ENCODE measurements at regions not wholly inside any gene's neighbourhood (a gene's known extent, or its start where the extent isn't known, plus 50 kb on each side); places are given as distances from the start of the nearest gene placed in this dataset.
A peak's percentile ranks its signal among the peaks of the same experiment; 100 is the strongest.
"Not testable (repeated sequence)": the region's sequence is repeated elsewhere in the genome, so short reads cannot be mapped to it uniquely, and the experiment has no call there.

GRCh38 chr10:114748241-114748640 is 73.3 kb upstream of the FHIP2A start:
- Mint-ChIP-seq H3K36me3 (ENCODE audit: low read depth) (no peaks in the 10 kb centered on the region), H3K4me3 (no peak overlapping the region), H3K27ac (no peak overlapping the region), H3K4me1 (ENCODE audit: low read depth) (no peaks in the 10 kb centered on the region), H3K27me3 (ENCODE audit: insufficient read depth) (peaks cover 30% of the 10 kb centered on the region), H3K9me3 (no peaks in the 10 kb centered on the region)
- DNase-seq (ENCODE audit: low spot score): no peak
- intact Hi-C loops (cut with micrococcal nuclease): no loop called here

GRCh38 chr10:114749014-114749413 is 72.6 kb upstream of the FHIP2A start:
- intact Hi-C loops (cut with micrococcal nuclease): no loop called here
- Mint-ChIP-seq H3K27ac (no peak overlapping the region), H3K27me3 (ENCODE audit: insufficient read depth) (peaks cover 24% of the 10 kb centered on the region), H3K4me1 (ENCODE audit: low read depth) (no peaks in the 10 kb centered on the region), H3K9me3 (no peaks in the 10 kb centered on the region), H3K36me3 (ENCODE audit: low read depth) (no peaks in the 10 kb centered on the region), H3K4me3 (no peak overlapping the region)
- DNase-seq (ENCODE audit: low spot score): no peak

- Mint-ChIP-seq H3K27ac (no peak overlapping the region), H3K4me3 (no peak overlapping the region), H3K9me3 (no peaks in the 10 kb centered on the region), H3K4me1 (ENCODE audit: low read depth) (no peaks in the 10 kb centered on the region), H3K27me3 (ENCODE audit: insufficient read depth) (peaks cover 22% of the 10 kb centered on the region), H3K36me3 (ENCODE audit: low read depth) (no peaks in the 10 kb centered on the region)
- intact Hi-C loops (cut with micrococcal nuclease): no loop called here
- DNase-seq (ENCODE audit: low spot score): no peak
Measured at GRCh38 chr10:114749510-114749909, 72.1 kb upstream of the FHIP2A start.

GRCh38 chr10:114751856-114752255 is 69.7 kb upstream of the FHIP2A start:
- peaks cover 22% of the 10 kb centered on the region for H3K27me3 Mint-ChIP-seq (ENCODE audit: insufficient read depth)
- no peak overlapping the region for H3K4me3 Mint-ChIP-seq
- no peaks in the 10 kb centered on the region for H3K4me1 Mint-ChIP-seq (ENCODE audit: low read depth)
- no peaks in the 10 kb centered on the region for H3K36me3 Mint-ChIP-seq (ENCODE audit: low read depth)
- H3K9me3 Mint-ChIP-seq: no peaks in the 10 kb centered on the region
- H3K27ac Mint-ChIP-seq: no peak overlapping the region
- intact Hi-C loops (cut with micrococcal nuclease): no loop called here
- DNase-seq (ENCODE audit: low spot score): no peak

GRCh38 chr10:114752570-114752969 is 69.0 kb upstream of the FHIP2A start:
- intact Hi-C loops (cut with micrococcal nuclease); H3K4me1 Mint-ChIP-seq (ENCODE audit: low read depth); H3K36me3 Mint-ChIP-seq (ENCODE audit: low read depth); H3K27ac Mint-ChIP-seq; DNase-seq (ENCODE audit: low spot score); H3K4me3 Mint-ChIP-seq; H3K9me3 Mint-ChIP-seq: not testable (repeated sequence)
- peaks cover 22% of the 10 kb centered on the region for H3K27me3 Mint-ChIP-seq (ENCODE audit: insufficient read depth)

GRCh38 chr10:114753126-114753525 is 68.5 kb upstream of the FHIP2A start:
- DNase-seq (ENCODE audit: low spot score): no peak
- no peak overlapping the region for H3K27ac Mint-ChIP-seq
- peaks cover 21% of the 10 kb centered on the region for H3K27me3 Mint-ChIP-seq (ENCODE audit: insufficient read depth)
- no peaks in the 10 kb centered on the region for H3K4me1 Mint-ChIP-seq (ENCODE audit: low read depth)
- H3K9me3 Mint-ChIP-seq: no peaks in the 10 kb centered on the region
- H3K4me3 Mint-ChIP-seq: no peak overlapping the region
- H3K36me3 Mint-ChIP-seq (ENCODE audit: low read depth): no peaks in the 10 kb centered on the region
- intact Hi-C loops (cut with micrococcal nuclease): no loop called here

GRCh38 chr10:114754445-114755320 is 66.9 kb upstream of the FHIP2A start:
- H3K27ac Mint-ChIP-seq: no peak overlapping the region
- H3K27me3 Mint-ChIP-seq (ENCODE audit: insufficient read depth): peaks cover 11% of the 10 kb centered on the region
- H3K4me1 Mint-ChIP-seq (ENCODE audit: low read depth): no peaks in the 10 kb centered on the region
- H3K9me3 Mint-ChIP-seq: no peaks in the 10 kb centered on the region
- H3K36me3 Mint-ChIP-seq (ENCODE audit: low read depth): no peaks in the 10 kb centered on the region
- intact Hi-C loops (cut with micrococcal nuclease): no loop called here
- H3K4me3 Mint-ChIP-seq: no peak overlapping the region
- no peak for DNase-seq (ENCODE audit: low spot score)

GRCh38 chr10:114755537-114755936 is 66.0 kb upstream of the FHIP2A start:
- Mint-ChIP-seq H3K4me1 (ENCODE audit: low read depth) (no peaks in the 10 kb centered on the region), H3K9me3 (no peaks in the 10 kb centered on the region), H3K4me3 (no peak overlapping the region), H3K27me3 (ENCODE audit: insufficient read depth) (peaks cover 9% of the 10 kb centered on the region), H3K36me3 (ENCODE audit: low read depth) (no peaks in the 10 kb centered on the region), H3K27ac (no peak overlapping the region)
- no peak for DNase-seq (ENCODE audit: low spot score)
- intact Hi-C loops (cut with micrococcal nuclease): no loop called here

- Mint-ChIP-seq H3K4me3 (no peak overlapping the region), H3K9me3 (no peaks in the 10 kb centered on the region), H3K27ac (no peak overlapping the region), H3K4me1 (ENCODE audit: low read depth) (no peaks in the 10 kb centered on the region), H3K36me3 (ENCODE audit: low read depth) (no peaks in the 10 kb centered on the region), H3K27me3 (ENCODE audit: insufficient read depth) (peaks cover 19% of the 10 kb centered on the region)
- intact Hi-C loops (cut with micrococcal nuclease): no loop called here
- DNase-seq (ENCODE audit: low spot score): no peak
Measured at GRCh38 chr10:114758331-114758730, 63.2 kb upstream of the FHIP2A start.

GRCh38 chr10:114761205-114762193 is 60.1 kb upstream of the FHIP2A start:
- no peaks in the 10 kb centered on the region for H3K36me3 Mint-ChIP-seq (ENCODE audit: low read depth)
- no peak overlapping the region for H3K4me3 Mint-ChIP-seq
- intact Hi-C loops (cut with micrococcal nuclease): no loop called here

GRCh38 chr10:114762811-114763210 is 58.8 kb upstream of the FHIP2A start:
- Mint-ChIP-seq H3K27me3 (ENCODE audit: insufficient read depth) (peaks cover 44% of the 10 kb centered on the region), H3K9me3 (no peaks in the 10 kb centered on the region), H3K4me3 (no peak overlapping the region), H3K36me3 (ENCODE audit: low read depth) (no peaks in the 10 kb centered on the region), H3K4me1 (ENCODE audit: low read depth) (peaks cover 10% of the 10 kb centered on the region), H3K27ac (no peak overlapping the region)
- intact Hi-C loops (cut with micrococcal nuclease): no loop called here
- no peak for DNase-seq (ENCODE audit: low spot score)

More at GRCh38 chr10:114761205-114762193, 60.1 kb upstream of the FHIP2A start:
- peaks cover 36% of the 10 kb centered on the region for H3K27me3 Mint-ChIP-seq (ENCODE audit: insufficient read depth)
- no peak for DNase-seq (ENCODE audit: low spot score)
- H3K27ac Mint-ChIP-seq: no peak overlapping the region
- peaks cover under 1% of the 10 kb centered on the region for H3K4me1 Mint-ChIP-seq (ENCODE audit: low read depth)
- H3K9me3 Mint-ChIP-seq: no peaks in the 10 kb centered on the region

GRCh38 chr10:114764656-114765055 is 56.9 kb upstream of the FHIP2A start:
- no peak for DNase-seq (ENCODE audit: low spot score)
- intact Hi-C loops (cut with micrococcal nuclease): no loop called here
- H3K4me1 Mint-ChIP-seq (ENCODE audit: low read depth): peaks cover 10% of the 10 kb centered on the region
- no peaks in the 10 kb centered on the region for H3K9me3 Mint-ChIP-seq
- H3K36me3 Mint-ChIP-seq (ENCODE audit: low read depth): no peaks in the 10 kb centered on the region
- H3K27me3 Mint-ChIP-seq (ENCODE audit: insufficient read depth): peaks cover 56% of the 10 kb centered on the region
- H3K27ac Mint-ChIP-seq: no peak overlapping the region
- no peak overlapping the region for H3K4me3 Mint-ChIP-seq

- Mint-ChIP-seq H3K36me3 (ENCODE audit: low read depth) (no peaks in the 10 kb centered on the region), H3K4me3 (peak overlapping the region; percentile 73)
Measured at GRCh38 chr10:114766470-114766869, 55.1 kb upstream of the FHIP2A start.

More at GRCh38 chr10:114766470-114766869, 55.1 kb upstream of the FHIP2A start:
- H3K4me1 Mint-ChIP-seq (ENCODE audit: low read depth): peaks cover 10% of the 10 kb centered on the region
- no peak for DNase-seq (ENCODE audit: low spot score)
- no peak overlapping the region for H3K27ac Mint-ChIP-seq
- no peaks in the 10 kb centered on the region for H3K9me3 Mint-ChIP-seq
- intact Hi-C loops (cut with micrococcal nuclease): no loop called here
- peaks cover 61% of the 10 kb centered on the region for H3K27me3 Mint-ChIP-seq (ENCODE audit: insufficient read depth)

All from activated T-helper 1 cell treated with anti-CD3 and anti-CD28 coated beads, Interleukin-12 subunit alpha, Interleukin-12 subunit beta, Interleukin-2, Interleukin-4 antibody, amounts not matched to agents 30 ng/mL and 10 ng/mL and 1 ng/mL, durations not matched to agents 14 hours and 24 hours and 36 hours (primary cell).